Calu3 (cell line): ENCODE measurements at regions not wholly inside any gene's neighbourhood (a gene's known extent, or its start where the extent isn't known, plus 50 kb on each side); places are given as distances from the start of the nearest gene placed in this dataset.

Experiments used
- BruUV-seq: library from RNA; stranded (reverse); fragments of 400-500 nt; replicated peaks from 2 replicates; lab custom pipeline; 2021; lab: Mats Ljungman, UMichigan
- CTCF ChIA-PET: fragments of 300-600 bp; sonication (Branson Sonifier 250); formaldehyde crosslinking; loops from one replicate; lab custom pipeline; 2022; ENCODE audit warnings: antibody characterized with exemption; lab: Charles Lee
- DNase-seq: peaks from one replicate; pipeline ENCODE4 v3.0.0; 2022
- H3K27ac Mint-ChIP-seq: one replicate; pipeline ENCODE4 v1.8.0; 2022; ENCODE audit warnings: mixed read lengths; ENCODE audit not compliant: unreplicated experiment
- H3K27me3 Mint-ChIP-seq: one replicate; pipeline ENCODE4 v1.8.0; 2022; ENCODE audit warnings: mixed read lengths; ENCODE audit not compliant: unreplicated experiment
- H3K36me3 Mint-ChIP-seq: one replicate; pipeline ENCODE4 v1.8.0; 2022; ENCODE audit warnings: mild to moderate bottlenecking, moderate library complexity, mixed read lengths; ENCODE audit not compliant: insufficient read depth, unreplicated experiment
- H3K4me1 Mint-ChIP-seq: one replicate; pipeline ENCODE4 v1.8.0; 2022; ENCODE audit warnings: mild to moderate bottlenecking, low read depth, mixed read lengths; ENCODE audit not compliant: unreplicated experiment
- H3K4me3 Mint-ChIP-seq: one replicate; pipeline ENCODE4 v1.8.0; 2022; ENCODE audit warnings: mild to moderate bottlenecking, low read depth, moderate library complexity, mixed read lengths; ENCODE audit not compliant: unreplicated experiment
- H3K9me3 Mint-ChIP-seq: one replicate; pipeline ENCODE4 v1.8.0; 2022; ENCODE audit warnings: low read depth, mixed read lengths; ENCODE audit not compliant: unreplicated experiment
- intact Hi-C: fragments of 100-400 bp; cut with micrococcal nuclease; formaldehyde crosslinking; loops from one replicate; pipeline ENCODE4 v1.10.0; 2022; ENCODE audit not compliant: unreplicated experiment
- TF ChIP-seq, protein P1 (sequence below): fragments of 200-600 bp; IDR thresholded peaks from one replicate; pipeline ENCODE4 v1.8.0; 2022; ENCODE audit warnings: antibody characterized with exemption; ENCODE audit not compliant: unreplicated experiment

DNA sequence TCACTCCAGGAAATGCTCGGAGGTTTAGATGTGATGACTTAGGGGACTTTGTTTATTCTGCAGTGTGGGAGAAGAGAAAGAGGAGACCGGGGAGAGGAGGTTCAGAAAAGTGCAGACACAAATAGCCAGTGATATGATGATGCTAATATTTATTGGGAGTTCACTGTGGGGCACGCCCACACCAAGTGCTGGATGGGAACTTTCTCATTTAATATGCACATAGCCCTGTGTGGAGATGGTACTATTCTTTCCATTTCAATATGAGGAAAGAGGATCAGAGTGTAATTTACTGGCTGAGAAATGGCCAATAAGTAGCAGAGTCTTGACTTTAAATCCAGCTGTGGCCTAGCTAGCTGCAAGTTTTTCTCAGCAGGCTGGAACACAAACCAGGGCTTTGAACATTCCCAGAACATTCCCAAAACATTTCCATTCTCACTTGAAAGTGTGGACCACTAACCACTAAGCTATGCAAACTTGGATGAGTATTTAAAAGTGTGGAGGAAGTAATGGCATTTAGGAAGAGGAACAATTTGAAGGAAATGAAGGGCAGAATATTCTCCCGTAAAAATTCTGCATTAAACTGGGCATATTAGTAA is 231.7 kb downstream of the HS3ST1 start:
- Mint-ChIP-seq H3K4me1 (no peaks in the 10 kb centered on the region), H3K36me3 (no peaks in the 10 kb centered on the region), H3K27ac (no peak overlapping the region), H3K27me3 (peaks cover 13% of the 10 kb centered on the region), H3K9me3 (no peaks in the 10 kb centered on the region), H3K4me3 (no peak overlapping the region)
- no TSS peak for BruUV-seq
- TF ChIP-seq, protein P1, sequence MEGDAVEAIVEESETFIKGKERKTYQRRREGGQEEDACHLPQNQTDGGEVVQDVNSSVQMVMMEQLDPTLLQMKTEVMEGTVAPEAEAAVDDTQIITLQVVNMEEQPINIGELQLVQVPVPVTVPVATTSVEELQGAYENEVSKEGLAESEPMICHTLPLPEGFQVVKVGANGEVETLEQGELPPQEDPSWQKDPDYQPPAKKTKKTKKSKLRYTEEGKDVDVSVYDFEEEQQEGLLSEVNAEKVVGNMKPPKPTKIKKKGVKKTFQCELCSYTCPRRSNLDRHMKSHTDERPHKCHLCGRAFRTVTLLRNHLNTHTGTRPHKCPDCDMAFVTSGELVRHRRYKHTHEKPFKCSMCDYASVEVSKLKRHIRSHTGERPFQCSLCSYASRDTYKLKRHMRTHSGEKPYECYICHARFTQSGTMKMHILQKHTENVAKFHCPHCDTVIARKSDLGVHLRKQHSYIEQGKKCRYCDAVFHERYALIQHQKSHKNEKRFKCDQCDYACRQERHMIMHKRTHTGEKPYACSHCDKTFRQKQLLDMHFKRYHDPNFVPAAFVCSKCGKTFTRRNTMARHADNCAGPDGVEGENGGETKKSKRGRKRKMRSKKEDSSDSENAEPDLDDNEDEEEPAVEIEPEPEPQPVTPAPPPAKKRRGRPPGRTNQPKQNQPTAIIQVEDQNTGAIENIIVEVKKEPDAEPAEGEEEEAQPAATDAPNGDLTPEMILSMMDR = no peak
- CTCF ChIA-PET = no interaction called here
- intact Hi-C loops = no loop called here
- DNase-seq = no peak

DNA sequence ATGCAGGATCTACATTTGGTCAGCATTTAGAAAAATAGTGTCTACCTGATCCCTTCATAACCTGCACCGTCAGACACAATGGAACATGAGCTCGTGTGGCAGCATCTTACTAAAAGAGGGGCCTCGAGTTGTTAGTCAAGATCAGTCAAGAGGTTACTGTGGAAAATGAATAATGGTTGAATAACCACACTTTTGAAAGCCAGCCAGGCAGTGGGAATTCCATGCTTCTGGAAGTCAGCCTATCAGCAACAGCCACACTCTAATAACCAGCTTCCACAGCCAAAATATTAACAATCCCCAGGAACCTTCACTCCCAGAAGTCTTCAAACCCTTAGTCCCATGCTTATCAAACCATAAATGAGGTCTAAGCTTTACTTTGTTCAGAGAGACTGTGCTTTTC is 234.3 kb downstream of the HS3ST1 start:
- Mint-ChIP-seq H3K36me3 (no peaks in the 10 kb centered on the region), H3K27ac (no peak overlapping the region), H3K4me1 (peaks cover 7% of the 10 kb centered on the region), H3K9me3 (no peaks in the 10 kb centered on the region), H3K4me3 (no peak overlapping the region), H3K27me3 (peaks cover 36% of the 10 kb centered on the region)
- no TSS peak for BruUV-seq
- CTCF ChIA-PET = no interaction called here
- intact Hi-C loops = no loop called here
- TF ChIP-seq, protein P1 = no peak
- no peak for DNase-seq

DNA sequence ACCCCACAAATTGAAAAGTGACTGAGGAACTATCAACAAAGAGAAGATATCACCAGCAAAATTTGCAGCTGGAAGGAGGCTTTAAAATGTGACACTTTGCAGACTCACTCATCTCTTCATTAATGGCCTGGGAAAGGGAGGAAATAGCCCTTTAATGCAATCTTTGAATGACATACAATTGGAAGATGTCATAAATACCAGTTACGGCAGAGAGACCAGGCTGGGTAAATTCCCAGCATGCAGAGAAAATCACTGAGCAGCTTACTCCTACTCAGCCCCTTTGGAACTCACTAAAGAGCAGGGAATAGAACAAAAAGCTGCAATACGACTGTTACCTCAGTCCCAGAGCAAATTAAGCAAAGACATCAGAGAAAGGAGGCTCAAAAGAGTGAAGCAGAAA is 238.9 kb downstream of the HS3ST1 start:
- Mint-ChIP-seq H3K36me3 (peaks cover 4% of the 10 kb centered on the region), H3K9me3 (no peaks in the 10 kb centered on the region), H3K27me3 (peaks cover 41% of the 10 kb centered on the region), H3K4me3 (no peak overlapping the region), H3K4me1 (peaks cover 7% of the 10 kb centered on the region), H3K27ac (no peak overlapping the region)
- TF ChIP-seq, protein P1 = no peak
- DNase-seq = no peak
- CTCF ChIA-PET = no interaction called here
- BruUV-seq = no TSS peak
- intact Hi-C loops = no loop called here

DNA sequence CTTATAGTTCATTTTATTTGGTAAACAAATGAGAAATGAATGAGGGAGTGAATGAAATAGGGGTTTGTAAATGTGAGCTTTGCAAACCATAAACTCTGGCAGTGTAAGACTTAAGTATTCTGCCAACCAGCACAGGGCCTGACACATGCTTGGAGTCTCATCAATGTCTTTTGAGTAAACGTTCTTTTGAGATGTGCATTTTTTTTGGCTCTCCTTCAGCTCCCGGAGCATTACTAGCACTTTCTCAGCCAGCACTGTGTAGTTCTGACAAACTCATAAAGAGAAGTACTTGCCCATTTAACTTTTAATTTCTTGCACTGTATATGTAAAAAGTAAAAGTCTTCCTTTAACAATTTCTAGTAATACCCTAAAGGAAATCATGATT is 245.3 kb downstream of the HS3ST1 start:
- intact Hi-C loops = no loop called here
- Mint-ChIP-seq H3K27me3 (no peaks in the 10 kb centered on the region), H3K36me3 (peaks cover 1% of the 10 kb centered on the region), H3K4me1 (no peaks in the 10 kb centered on the region), H3K27ac (no peak overlapping the region), H3K9me3 (no peaks in the 10 kb centered on the region), H3K4me3 (no peak overlapping the region)
- TF ChIP-seq, protein P1 = no peak
- CTCF ChIA-PET = no interaction called here
- no peak for DNase-seq
- BruUV-seq = no TSS peak
